BLaER1 treated with 17β-estradiol and CSF1 and Interleukin-3, amounts not matched to agents 10 nM and 100 nM (cell line): ENCODE measurements at regions not wholly inside any gene's neighbourhood (a gene's known extent, or its start where the extent isn't known, plus 50 kb on each side); places are given as distances from the start of the nearest gene placed in this dataset.

Experiments
- H3K27ac ChIP-seq, 11 experiments: shearing (Covaris generic); formaldehyde crosslinking; 2 replicates each; pipeline ENCODE4 v1.8.1; 2022
- H3K27me3 ChIP-seq, 11 experiments: shearing (Covaris generic); formaldehyde crosslinking; 2 replicates each; pipeline ENCODE4 v1.8.1; 2022
- H3K36me3 ChIP-seq, 11 experiments: shearing (Covaris generic); formaldehyde crosslinking; 2 replicates each; pipeline ENCODE4 v1.8.1; 2022
- H3K4me1 ChIP-seq, 10 experiments: shearing (Covaris generic); formaldehyde crosslinking; 2 replicates each; pipeline ENCODE4 v1.8.1; 2022
- H3K4me2 ChIP-seq, 11 experiments: shearing (Covaris generic); formaldehyde crosslinking; 2 replicates each; pipeline ENCODE4 v1.8.1; 2022
- H3K4me3 ChIP-seq, 10 experiments: shearing (Covaris generic); formaldehyde crosslinking; 2 replicates each; pipeline ENCODE4 v1.8.1; 2022
- H3K9ac ChIP-seq, 11 experiments: shearing (Covaris generic); formaldehyde crosslinking; 2 replicates each; pipeline ENCODE4 v1.8.1; 2022
- H3K9me3 ChIP-seq, 11 experiments: shearing (Covaris generic); formaldehyde crosslinking; replicated peaks in 1 of 11; 2 replicates each; pipeline ENCODE4 v1.8.1; 2022
- H4K20me1 ChIP-seq, 11 experiments: shearing (Covaris generic); formaldehyde crosslinking; 2 replicates each; pipeline ENCODE4 v1.8.1; 2022
- Cebpa-rat ChIP-seq, 11 experiments: shearing (Covaris generic); IDR thresholded peaks; 2 replicates each; pipeline ENCODE4 v1.8.1; 2022

DNA sequence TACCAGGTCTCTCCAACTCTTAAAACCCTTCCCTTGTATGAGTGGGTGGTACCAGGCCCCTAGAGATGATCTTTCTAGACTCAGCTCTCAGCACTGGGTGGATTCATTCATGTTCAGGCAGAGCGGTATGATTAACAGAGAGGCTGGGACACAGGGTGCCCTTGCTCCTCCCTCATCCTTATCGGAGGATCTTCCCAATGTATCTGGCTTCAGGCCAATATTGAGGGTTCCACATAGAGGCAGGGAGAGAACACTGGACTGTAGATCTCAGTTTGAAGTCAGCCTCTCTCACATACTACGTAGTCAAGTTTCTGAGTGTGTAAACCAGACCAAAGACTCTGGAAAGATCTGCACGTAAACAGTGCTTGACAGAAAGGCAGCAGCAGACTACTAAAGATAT, 366.2 kb downstream of the DHX35 start:
- no peak for TF ChIP-seq Cebpa-rat (IDR thresholded peaks at IDR 0.05)
- Histone ChIP-seq H3K36me3 (no peaks in the 10 kb centered on the region), H3K4me3 (no peak overlapping the region), H4K20me1 (no peaks in the 10 kb centered on the region), H3K4me2 (no peak overlapping the region), H3K27me3 (no peaks in the 10 kb centered on the region), H3K9ac (no peak overlapping the region), H3K4me1 (0 out of 20 replicates have a peak, but pooled peaks cover 0 to 5% (median 0%) of the 10 kb centered on the region in 10 experiments), H3K9me3 (no peaks in the 10 kb centered on the region), H3K27ac (no peak overlapping the region)

DNA sequence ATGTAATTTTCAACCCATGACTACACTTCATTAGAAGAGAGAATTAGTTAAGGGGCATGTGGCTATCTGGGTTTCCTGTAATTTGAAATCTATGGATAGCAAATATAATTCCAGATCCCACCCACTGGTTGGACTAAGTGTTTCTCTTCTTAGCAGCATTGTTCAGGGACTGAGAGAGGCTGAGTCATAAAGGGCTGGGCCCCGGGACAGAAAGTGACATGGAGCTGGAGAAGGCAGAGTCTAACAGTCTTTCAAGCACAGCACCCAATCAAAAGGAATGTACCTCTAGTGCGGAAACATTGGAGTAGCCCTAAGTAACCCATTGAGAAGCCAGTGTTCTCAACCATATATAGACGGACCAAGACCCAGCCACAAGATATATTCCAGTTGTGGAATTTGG, 363.9 kb downstream of the DHX35 start:
- H3K4me1 ChIP-seq = 0 out of 20 replicates have a peak, but pooled peaks cover 0 to 5% (median 0%) of the 10 kb centered on the region in 10 experiments
- no peaks in the 10 kb centered on the region for H3K27me3 ChIP-seq
- no peak overlapping the region for H3K9ac ChIP-seq
- no peaks in the 10 kb centered on the region for H3K36me3 ChIP-seq
- no peaks in the 10 kb centered on the region for H4K20me1 ChIP-seq
- H3K4me2 ChIP-seq = no peak overlapping the region
- no peak overlapping the region for H3K4me3 ChIP-seq
- no peak overlapping the region for H3K27ac ChIP-seq
- no peaks in the 10 kb centered on the region for H3K9me3 ChIP-seq
- TF ChIP-seq Cebpa-rat (IDR thresholded peaks at IDR 0.05) = no peak

DNA sequence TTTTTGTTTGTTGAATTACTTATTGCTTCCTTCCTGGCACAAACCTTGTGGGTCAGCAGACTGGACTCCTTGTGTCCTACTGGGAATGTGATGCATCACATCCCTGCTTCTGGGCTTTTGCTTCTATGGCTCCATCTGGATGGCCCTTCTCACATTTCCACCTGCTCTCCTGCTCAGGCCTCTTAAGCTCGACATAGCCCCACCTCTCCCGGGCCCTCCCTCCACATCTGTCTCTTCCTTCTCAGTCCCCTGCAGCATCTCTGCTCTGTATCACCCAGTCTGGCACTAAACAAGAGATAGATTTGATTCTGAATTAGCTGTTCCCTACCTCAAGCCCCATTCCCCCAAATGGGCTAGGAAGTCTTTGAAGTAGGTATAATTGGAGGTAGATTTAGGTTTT, 356.8 kb downstream of the DHX35 start:
- TF ChIP-seq Cebpa-rat (IDR thresholded peaks at IDR 0.05) = no peak
- H3K9me3 ChIP-seq = no peaks in the 10 kb centered on the region
- H3K4me1 ChIP-seq = no peaks in the 10 kb centered on the region
- no peak overlapping the region for H3K27ac ChIP-seq
- H3K27me3 ChIP-seq = no peaks in the 10 kb centered on the region
- H4K20me1 ChIP-seq = no peaks in the 10 kb centered on the region
- H3K4me3 ChIP-seq = no peak overlapping the region
- no peak overlapping the region for H3K9ac ChIP-seq
- no peak overlapping the region for H3K4me2 ChIP-seq
- H3K36me3 ChIP-seq = no peaks in the 10 kb centered on the region

DNA sequence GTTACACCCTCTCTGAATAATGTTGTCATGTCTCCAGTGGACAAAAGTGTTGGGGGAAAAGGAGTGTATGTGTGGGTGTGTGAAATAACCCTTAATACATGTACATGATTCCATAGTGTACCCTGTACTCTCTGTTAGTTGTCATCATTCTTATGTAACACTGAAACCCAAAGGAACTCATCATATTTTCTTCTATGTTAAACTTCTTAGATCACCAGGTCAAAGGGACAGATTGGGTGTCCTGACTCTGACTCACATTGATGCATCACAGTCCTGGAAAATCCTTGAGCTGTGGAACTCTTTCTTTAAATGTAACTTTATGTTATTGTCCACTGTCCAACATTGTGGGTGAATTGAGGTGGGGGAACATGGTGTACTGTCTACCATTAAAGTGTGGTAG, 350.5 kb downstream of the DHX35 start:
- peaks cover 6 to 12% (median 9%) of the 10 kb centered on the region in 11 experiments; a peak in 19 of 22 replicates for H3K9me3 ChIP-seq
- TF ChIP-seq Cebpa-rat (IDR thresholded peaks at IDR 0.05) = no peak

DNA sequence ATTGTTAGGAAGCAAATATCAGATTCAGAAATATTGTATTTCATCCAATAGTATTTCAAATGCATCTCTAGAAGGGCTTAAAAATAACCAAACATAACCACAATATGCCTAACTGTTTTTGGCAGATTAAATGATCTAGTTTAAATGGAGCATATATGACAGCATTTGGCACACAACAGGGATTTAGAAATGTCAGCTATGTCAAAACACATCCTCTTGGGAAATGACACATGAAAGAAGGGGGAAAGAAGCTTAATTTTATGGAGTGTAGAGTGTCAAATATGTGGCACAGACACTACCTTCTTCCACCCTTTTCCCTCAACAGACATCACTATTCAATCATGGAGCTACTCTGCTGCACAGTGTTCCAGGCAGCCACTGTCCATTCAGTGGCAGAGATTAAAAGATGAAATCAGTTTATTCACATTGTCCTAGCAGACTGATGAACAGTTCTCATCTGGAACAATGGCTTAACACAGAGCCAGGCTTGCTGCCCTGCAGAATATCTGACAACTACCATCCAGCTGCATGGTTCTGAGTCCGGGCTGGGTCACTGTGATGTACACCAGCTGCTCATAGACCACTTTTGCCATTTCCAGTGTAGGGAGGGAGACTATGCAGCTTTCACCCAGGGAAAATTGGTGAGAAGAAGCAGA, 349.8 kb downstream of the DHX35 start:
- Histone ChIP-seq H3K4me3 (no peak overlapping the region), H3K4me2 (no peak overlapping the region), H3K9ac (no peak overlapping the region), H3K27ac (no peak overlapping the region), H3K9me3 (peaks cover 7 to 17% (median 11%) of the 10 kb centered on the region in 11 experiments; a peak in 19 of 22 replicates), H3K27me3 (no peaks in the 10 kb centered on the region), H3K36me3 (no peaks in the 10 kb centered on the region), H4K20me1 (no peaks in the 10 kb centered on the region), H3K4me1 (peaks cover 0 to 11% (median 2%) of the 10 kb centered on the region in 10 experiments; a peak in 7 of 20 replicates)
- TF ChIP-seq Cebpa-rat (IDR thresholded peaks at IDR 0.05) = no peak

More for the DNA sequence above, 350.5 kb downstream of the DHX35 start:
- Histone ChIP-seq H4K20me1 (no peaks in the 10 kb centered on the region), H3K27me3 (no peaks in the 10 kb centered on the region), H3K27ac (no peak overlapping the region), H3K36me3 (no peaks in the 10 kb centered on the region), H3K4me1 (peaks cover 0 to 11% (median 2%) of the 10 kb centered on the region in 10 experiments; a peak in 7 of 20 replicates), H3K4me2 (no peak overlapping the region), H3K9ac (no peak overlapping the region), H3K4me3 (no peak overlapping the region)

DNA sequence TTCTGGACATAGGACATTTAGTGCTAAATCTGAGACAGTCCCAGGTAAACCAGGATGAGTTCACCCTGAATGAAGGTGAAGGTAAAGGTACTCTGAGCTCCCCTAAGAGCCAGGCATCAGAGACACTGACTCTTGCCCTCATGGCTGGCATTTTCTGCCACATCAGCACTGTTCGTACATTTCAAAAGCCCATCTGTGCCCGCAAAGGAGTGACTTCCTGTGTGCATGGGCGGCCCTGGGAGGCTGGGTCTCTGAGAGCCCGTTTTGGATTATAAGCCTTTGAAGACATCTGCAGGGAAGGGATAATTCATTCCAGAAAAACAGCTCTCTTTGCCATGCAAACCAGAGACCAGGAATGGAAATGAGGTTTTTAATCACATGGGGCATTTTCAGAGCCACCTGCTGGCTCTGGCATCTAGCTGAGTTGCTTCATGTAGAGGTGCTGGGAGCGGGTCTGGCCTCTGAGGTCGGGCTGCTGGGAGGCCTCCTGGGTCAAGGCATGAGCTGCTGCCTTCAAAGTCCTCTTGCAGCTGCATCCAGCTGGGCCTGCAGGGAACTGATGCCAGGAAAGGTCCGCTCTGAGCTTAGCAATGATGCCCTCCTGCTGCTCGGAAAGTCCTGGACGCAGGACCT, 348.3 kb downstream of the DHX35 start:
- H3K4me1 ChIP-seq = peaks cover 0 to 11% (median 2%) of the 10 kb centered on the region in 10 experiments; a peak in 7 of 20 replicates
- H3K9me3 ChIP-seq = peaks cover 7 to 17% (median 11%) of the 10 kb centered on the region in 11 experiments; a peak in 19 of 22 replicates
- no peaks in the 10 kb centered on the region for H3K27me3 ChIP-seq
- no peaks in the 10 kb centered on the region for H4K20me1 ChIP-seq
- no peak for TF ChIP-seq Cebpa-rat (IDR thresholded peaks at IDR 0.05)
- no peak overlapping the region for H3K4me3 ChIP-seq
- H3K9ac ChIP-seq = no peak overlapping the region
- H3K27ac ChIP-seq = no peak overlapping the region
- no peaks in the 10 kb centered on the region for H3K36me3 ChIP-seq
- peak overlapping the region in 5 of 11 experiments; percentile 5 to 59 (median 17); a peak in 4 of 22 replicates for H3K4me2 ChIP-seq

DNA sequence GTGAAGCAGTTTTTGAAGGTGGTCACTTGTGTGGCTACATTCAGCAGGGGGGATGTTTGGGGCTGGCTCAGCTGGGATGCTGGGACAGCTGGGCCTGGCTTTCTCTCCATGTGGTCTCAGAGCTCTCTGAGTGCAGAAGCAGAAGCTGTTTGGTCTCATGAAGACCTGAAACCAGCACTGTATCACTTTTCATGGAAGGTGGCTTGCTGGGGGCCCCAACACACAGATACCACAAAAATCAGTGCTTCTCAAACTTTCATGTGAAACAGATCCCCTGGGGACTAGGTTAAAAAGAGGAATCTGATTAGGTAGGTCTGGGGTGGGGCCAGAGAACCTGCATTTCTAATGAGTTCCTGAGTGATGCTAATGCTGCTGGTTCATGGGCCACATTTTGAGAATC, 347.3 kb downstream of the DHX35 start:
- H4K20me1 ChIP-seq = no peaks in the 10 kb centered on the region
- H3K9me3 ChIP-seq = peaks cover 7 to 17% (median 11%) of the 10 kb centered on the region in 11 experiments; a peak in 19 of 22 replicates
- no peaks in the 10 kb centered on the region for H3K36me3 ChIP-seq
- peaks cover 0 to 20% (median 2%) of the 10 kb centered on the region in 10 experiments; a peak in 7 of 20 replicates for H3K4me1 ChIP-seq
- H3K27me3 ChIP-seq = no peaks in the 10 kb centered on the region
- no peak overlapping the region for H3K27ac ChIP-seq
- no peak for TF ChIP-seq Cebpa-rat (IDR thresholded peaks at IDR 0.05)
- H3K4me2 ChIP-seq = no peak overlapping the region
- no peak overlapping the region for H3K4me3 ChIP-seq
- H3K9ac ChIP-seq = no peak overlapping the region

DNA sequence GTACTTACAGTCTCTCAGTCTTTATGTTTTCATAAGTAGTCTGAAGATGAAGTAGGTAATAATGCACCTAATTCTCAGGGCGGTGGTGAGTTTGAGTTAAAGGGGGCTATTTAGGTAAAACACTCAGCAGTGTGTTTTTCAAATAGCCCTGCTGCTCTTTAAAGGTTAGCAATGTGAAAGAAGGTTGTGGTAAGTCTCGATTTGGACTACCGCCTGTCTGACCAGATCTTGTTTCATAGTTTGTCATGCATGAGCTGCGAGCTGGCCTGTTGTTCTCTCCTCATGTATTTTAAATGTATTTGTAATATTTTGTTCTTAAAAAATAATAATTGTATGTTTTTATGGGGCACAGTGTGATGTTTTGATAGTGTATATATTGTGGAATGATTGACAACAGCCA, 340.2 kb downstream of the DHX35 start:
- Histone ChIP-seq H3K27me3 (no peaks in the 10 kb centered on the region), H3K36me3 (no peaks in the 10 kb centered on the region)

DNA sequence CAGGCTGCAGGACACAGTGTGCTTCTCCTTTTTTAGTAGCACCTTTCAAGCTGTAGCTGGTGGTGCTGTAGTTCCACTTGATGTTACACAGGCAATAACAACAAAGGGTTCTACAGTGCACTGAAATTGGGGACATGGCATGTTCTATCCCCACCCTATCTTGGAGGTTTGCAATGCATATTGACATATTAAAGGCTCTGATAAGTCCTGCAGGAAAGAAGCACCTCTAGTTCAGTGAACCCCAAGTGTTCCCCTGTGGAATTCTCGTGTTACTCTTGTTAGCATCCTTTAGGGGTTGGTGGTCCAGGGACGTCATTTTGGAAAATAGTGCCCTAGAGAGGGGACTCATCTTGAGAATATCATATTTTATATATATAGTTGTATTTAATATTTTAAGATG, 337.6 kb downstream of the DHX35 start:
- peaks cover 0 to 2% (median 0%) of the 10 kb centered on the region in 10 experiments; a peak in 2 of 20 replicates for H3K4me1 ChIP-seq
- no peaks in the 10 kb centered on the region for H3K36me3 ChIP-seq
- H3K27me3 ChIP-seq = no peaks in the 10 kb centered on the region
- TF ChIP-seq Cebpa-rat (IDR thresholded peaks at IDR 0.05) = no peak
- H4K20me1 ChIP-seq = no peaks in the 10 kb centered on the region
- no peak overlapping the region for H3K4me2 ChIP-seq
- H3K9ac ChIP-seq = no peak overlapping the region
- no peaks in the 10 kb centered on the region for H3K9me3 ChIP-seq
- no peak overlapping the region for H3K27ac ChIP-seq
- H3K4me3 ChIP-seq = no peak overlapping the region

More for the DNA sequence above, 340.2 kb downstream of the DHX35 start:
- no peak for TF ChIP-seq Cebpa-rat (IDR thresholded peaks at IDR 0.05)
- Histone ChIP-seq H3K27ac (no peak overlapping the region), H3K9me3 (peaks cover 0 to 1% (median 0%) of the 10 kb centered on the region in 11 experiments; a peak in 3 of 22 replicates), H3K9ac (no peak overlapping the region), H3K4me1 (peaks cover 0 to 8% (median 0%) of the 10 kb centered on the region in 10 experiments; a peak in 2 of 20 replicates), H4K20me1 (no peaks in the 10 kb centered on the region), H3K4me3 (no peak overlapping the region), H3K4me2 (no peak overlapping the region)
